ENCODE measurements at regions not wholly inside any gene's neighbourhood (a gene's known extent, or its start where the extent isn't known, plus 50 kb on each side); places are given as distances from the start of the nearest gene placed in this dataset.
A peak's percentile ranks its signal among the peaks of the same experiment; 100 is the strongest.

DNA sequence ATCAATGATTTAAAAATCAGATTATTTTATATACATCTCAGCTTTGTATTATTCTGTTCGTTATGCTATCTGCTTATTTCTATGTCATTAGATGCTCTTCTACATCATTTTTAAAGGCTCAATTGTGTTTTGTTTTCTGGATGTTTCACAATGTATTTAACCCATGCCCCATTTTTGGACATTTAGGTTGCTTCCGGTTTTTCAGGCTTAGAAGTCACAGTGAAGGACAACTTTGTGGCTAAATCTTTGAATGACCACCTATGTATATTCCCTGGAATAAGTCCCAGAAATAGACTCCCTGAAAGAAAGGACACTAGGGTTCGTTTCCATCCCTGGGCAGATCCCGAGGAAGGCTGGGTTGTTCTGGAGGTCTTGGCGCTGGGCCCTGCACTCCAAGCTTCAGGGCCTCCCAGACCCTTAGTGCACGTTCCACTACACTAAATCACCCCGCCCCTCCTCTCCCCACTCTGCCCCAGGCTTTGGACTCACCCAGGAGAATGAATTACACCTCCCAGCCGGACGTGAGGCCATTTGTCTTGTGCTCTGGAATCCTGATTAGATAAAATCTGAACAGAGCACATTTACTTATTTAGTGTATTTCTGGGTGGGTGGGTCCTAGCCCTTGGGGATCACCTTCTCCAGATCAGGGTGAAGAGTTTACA, 188.2 kb downstream of the ZFP36L2 start:
- Histone ChIP-seq H3K27ac (ENCODE audit: low read depth, low read length) (no peak overlapping the region), H3K4me3 (ENCODE audit: insufficient read depth, low read length) (no peak overlapping the region), H3K4me2 (ENCODE audit: insufficient read depth, low read length) (no peak overlapping the region), H2AFZ (ENCODE audit: low read length) (no peak overlapping the region), H3K9me3 (ENCODE audit: low read depth, low read length) (no peaks in the 10 kb centered on the region), H3K79me2 (ENCODE audit: insufficient read depth, low read length) (no peaks in the 10 kb centered on the region), H3K36me3 (ENCODE audit: insufficient read depth, low read length) (no peaks in the 10 kb centered on the region), H3K4me1 (ENCODE audit: insufficient read depth, low read length) (peaks cover 16% of the 10 kb centered on the region), H4K20me1 (ENCODE audit: insufficient read depth, low read length) (no peaks in the 10 kb centered on the region), H3K27me3 (ENCODE audit: insufficient read depth, low read length) (no peaks in the 10 kb centered on the region)
- TF ChIP-seq, protein P1, sequence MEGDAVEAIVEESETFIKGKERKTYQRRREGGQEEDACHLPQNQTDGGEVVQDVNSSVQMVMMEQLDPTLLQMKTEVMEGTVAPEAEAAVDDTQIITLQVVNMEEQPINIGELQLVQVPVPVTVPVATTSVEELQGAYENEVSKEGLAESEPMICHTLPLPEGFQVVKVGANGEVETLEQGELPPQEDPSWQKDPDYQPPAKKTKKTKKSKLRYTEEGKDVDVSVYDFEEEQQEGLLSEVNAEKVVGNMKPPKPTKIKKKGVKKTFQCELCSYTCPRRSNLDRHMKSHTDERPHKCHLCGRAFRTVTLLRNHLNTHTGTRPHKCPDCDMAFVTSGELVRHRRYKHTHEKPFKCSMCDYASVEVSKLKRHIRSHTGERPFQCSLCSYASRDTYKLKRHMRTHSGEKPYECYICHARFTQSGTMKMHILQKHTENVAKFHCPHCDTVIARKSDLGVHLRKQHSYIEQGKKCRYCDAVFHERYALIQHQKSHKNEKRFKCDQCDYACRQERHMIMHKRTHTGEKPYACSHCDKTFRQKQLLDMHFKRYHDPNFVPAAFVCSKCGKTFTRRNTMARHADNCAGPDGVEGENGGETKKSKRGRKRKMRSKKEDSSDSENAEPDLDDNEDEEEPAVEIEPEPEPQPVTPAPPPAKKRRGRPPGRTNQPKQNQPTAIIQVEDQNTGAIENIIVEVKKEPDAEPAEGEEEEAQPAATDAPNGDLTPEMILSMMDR (IDR thresholded peaks at IDR 0.05; ENCODE audit: extremely low read depth, low read depth, low read length), result no peak
- peak; percentile 53 for DNase-seq (ENCODE audit: insufficient read length, low spot score, missing footprints)

DNA sequence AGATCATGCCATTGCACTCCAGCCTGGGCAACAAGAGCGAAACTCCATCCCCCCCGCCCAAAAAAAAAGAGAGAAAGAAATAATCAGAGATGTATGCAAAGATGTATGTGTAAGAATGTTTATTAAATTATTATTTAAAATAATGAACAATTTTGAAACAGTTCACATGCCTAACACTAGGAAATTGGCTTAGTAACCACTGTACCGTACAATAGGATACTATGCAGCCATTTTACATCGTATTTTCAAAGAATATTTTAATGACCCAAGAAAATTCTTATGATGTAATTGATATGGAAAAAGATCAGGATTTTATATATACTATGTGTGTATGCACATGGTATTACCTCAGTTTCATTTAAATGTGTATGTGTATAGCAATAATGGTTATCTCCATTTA, 190.5 kb downstream of the ZFP36L2 start:
- Histone ChIP-seq H3K27ac (ENCODE audit: low read depth, low read length) (no peak overlapping the region), H3K4me1 (ENCODE audit: insufficient read depth, low read length) (peaks cover 5% of the 10 kb centered on the region), H3K79me2 (ENCODE audit: insufficient read depth, low read length) (no peaks in the 10 kb centered on the region), H3K4me2 (ENCODE audit: insufficient read depth, low read length) (no peak overlapping the region), H4K20me1 (ENCODE audit: insufficient read depth, low read length) (no peaks in the 10 kb centered on the region), H3K4me3 (ENCODE audit: insufficient read depth, low read length) (no peak overlapping the region), H3K9me3 (ENCODE audit: low read depth, low read length) (no peaks in the 10 kb centered on the region), H3K27me3 (ENCODE audit: insufficient read depth, low read length) (no peaks in the 10 kb centered on the region), H2AFZ (ENCODE audit: low read length) (no peak overlapping the region), H3K36me3 (ENCODE audit: insufficient read depth, low read length) (no peaks in the 10 kb centered on the region)
- DNase-seq (ENCODE audit: insufficient read length, low spot score, missing footprints), result peak; percentile 72
- TF ChIP-seq, protein P1 (IDR thresholded peaks at IDR 0.05; ENCODE audit: extremely low read depth, low read depth, low read length), result peak; percentile 9

DNA sequence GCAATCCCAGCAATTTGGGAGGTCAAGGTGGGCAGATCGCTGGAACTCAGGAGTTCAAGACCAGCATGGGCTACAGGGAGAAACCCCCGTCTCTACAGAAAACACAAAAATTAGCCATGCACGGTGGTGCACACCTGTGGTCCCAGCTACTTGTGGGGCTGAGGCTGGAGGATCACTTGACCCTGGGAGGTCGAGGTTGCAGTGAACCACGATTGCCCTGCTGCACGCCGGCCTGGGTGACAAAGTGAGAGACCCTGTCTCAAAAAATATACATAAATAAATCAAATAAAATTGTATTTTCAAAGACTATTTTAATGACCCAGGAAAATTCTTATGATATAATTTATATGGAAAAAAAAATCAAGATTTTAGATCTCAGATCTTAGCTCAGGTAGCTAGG, 191.5 kb downstream of the ZFP36L2 start:
- Histone ChIP-seq H4K20me1 (ENCODE audit: insufficient read depth, low read length) (no peaks in the 10 kb centered on the region), H3K79me2 (ENCODE audit: insufficient read depth, low read length) (no peaks in the 10 kb centered on the region), H3K27ac (ENCODE audit: low read depth, low read length) (no peak overlapping the region), H3K27me3 (ENCODE audit: insufficient read depth, low read length) (no peaks in the 10 kb centered on the region), H3K36me3 (ENCODE audit: insufficient read depth, low read length) (no peaks in the 10 kb centered on the region), H3K9me3 (ENCODE audit: low read depth, low read length) (no peaks in the 10 kb centered on the region), H3K4me3 (ENCODE audit: insufficient read depth, low read length) (no peak overlapping the region), H3K4me2 (ENCODE audit: insufficient read depth, low read length) (no peak overlapping the region), H3K4me1 (ENCODE audit: insufficient read depth, low read length) (peaks cover 5% of the 10 kb centered on the region), H2AFZ (ENCODE audit: low read length) (no peak overlapping the region)
- no peak for DNase-seq (ENCODE audit: insufficient read length, low spot score, missing footprints)
- TF ChIP-seq, protein P1 (IDR thresholded peaks at IDR 0.05; ENCODE audit: extremely low read depth, low read depth, low read length), result no peak

DNA sequence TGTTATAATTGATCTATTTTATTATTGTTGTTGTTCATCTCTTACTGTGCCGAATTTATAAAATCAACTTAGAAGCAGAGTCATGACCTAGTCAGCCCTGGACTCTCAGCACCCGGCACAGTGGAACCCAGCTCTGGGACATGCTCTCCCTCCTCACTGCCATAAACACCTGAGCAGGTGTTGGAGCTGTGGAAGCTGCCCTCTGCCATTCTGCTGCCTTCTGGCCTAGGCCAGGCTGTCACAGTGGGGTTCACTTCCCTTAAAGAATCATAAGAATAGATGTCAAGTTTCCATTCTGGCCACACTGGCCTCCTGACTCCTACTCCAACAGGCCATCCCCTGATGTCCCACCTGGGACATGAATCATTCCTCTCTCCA, 192.2 kb downstream of the ZFP36L2 start:
- H3K9me3 ChIP-seq (ENCODE audit: low read depth, low read length), result no peaks in the 10 kb centered on the region

More for the DNA sequence above, 192.2 kb downstream of the ZFP36L2 start:
- Histone ChIP-seq H3K4me1 (ENCODE audit: insufficient read depth, low read length) (peaks cover 5% of the 10 kb centered on the region), H3K4me3 (ENCODE audit: insufficient read depth, low read length) (no peak overlapping the region), H3K36me3 (ENCODE audit: insufficient read depth, low read length) (no peaks in the 10 kb centered on the region), H2AFZ (ENCODE audit: low read length) (no peak overlapping the region), H4K20me1 (ENCODE audit: insufficient read depth, low read length) (no peaks in the 10 kb centered on the region), H3K27ac (ENCODE audit: low read depth, low read length) (no peak overlapping the region), H3K4me2 (ENCODE audit: insufficient read depth, low read length) (no peak overlapping the region), H3K27me3 (ENCODE audit: insufficient read depth, low read length) (no peaks in the 10 kb centered on the region), H3K79me2 (ENCODE audit: insufficient read depth, low read length) (no peaks in the 10 kb centered on the region)
- no peak for DNase-seq (ENCODE audit: insufficient read length, low spot score, missing footprints)
- TF ChIP-seq, protein P1 (IDR thresholded peaks at IDR 0.05; ENCODE audit: extremely low read depth, low read depth, low read length), result no peak

Data from osteoblast (primary cell).